ENCODE measurements at regions not wholly inside any gene's neighbourhood (a gene's known extent, or its start where the extent isn't known, plus 50 kb on each side); places are given as distances from the start of the nearest gene placed in this dataset.

- POLR2A ChIA-PET: no interaction called here
- no peak overlapping the region for H3K9ac ChIP-seq (ENCODE audit: control insufficient read depth, insufficient read depth, low read length)
- in situ Hi-C loops (cut with MboI): no loop called here
- H2AFZ ChIP-seq (ENCODE audit: control insufficient read depth, low read depth, low read length): no peak overlapping the region
- FAIRE-seq: no peak
- ATAC-seq: peak; percentile 46; the same call in 2 of the 3 replicates
- RAD21 ChIA-PET (ENCODE audit: unreplicated experiment): no interaction called here
- no peaks in the 10 kb centered on the region for H4K20me1 ChIP-seq (ENCODE audit: control insufficient read depth, insufficient read depth)
- TF ChIP-seq ZNF274 (IDR thresholded peaks at IDR 0.05; ENCODE audit: insufficient read depth, insufficient read length) (no peak), PRDM15 (CRISPR knock-in tag; IDR thresholded peaks at IDR 0.05) (no peak), NBN (IDR thresholded peaks at IDR 0.05) (no peak), MXI1 (IDR thresholded peaks at IDR 0.05; ENCODE audit: low read depth, low read length) (no peak), RELA (IDR thresholded peaks at IDR 0.05; ENCODE audit: borderline replicate concordance, partially characterized antibody) (no peak), HDGF (IDR thresholded peaks at IDR 0.05) (no peak), SMARCA5 (IDR thresholded peaks at IDR 0.05) (no peak), STAT1 (conservative IDR thresholded peaks at IDR 0.05) (no peak)
- TF ChIP-seq, protein P1, sequence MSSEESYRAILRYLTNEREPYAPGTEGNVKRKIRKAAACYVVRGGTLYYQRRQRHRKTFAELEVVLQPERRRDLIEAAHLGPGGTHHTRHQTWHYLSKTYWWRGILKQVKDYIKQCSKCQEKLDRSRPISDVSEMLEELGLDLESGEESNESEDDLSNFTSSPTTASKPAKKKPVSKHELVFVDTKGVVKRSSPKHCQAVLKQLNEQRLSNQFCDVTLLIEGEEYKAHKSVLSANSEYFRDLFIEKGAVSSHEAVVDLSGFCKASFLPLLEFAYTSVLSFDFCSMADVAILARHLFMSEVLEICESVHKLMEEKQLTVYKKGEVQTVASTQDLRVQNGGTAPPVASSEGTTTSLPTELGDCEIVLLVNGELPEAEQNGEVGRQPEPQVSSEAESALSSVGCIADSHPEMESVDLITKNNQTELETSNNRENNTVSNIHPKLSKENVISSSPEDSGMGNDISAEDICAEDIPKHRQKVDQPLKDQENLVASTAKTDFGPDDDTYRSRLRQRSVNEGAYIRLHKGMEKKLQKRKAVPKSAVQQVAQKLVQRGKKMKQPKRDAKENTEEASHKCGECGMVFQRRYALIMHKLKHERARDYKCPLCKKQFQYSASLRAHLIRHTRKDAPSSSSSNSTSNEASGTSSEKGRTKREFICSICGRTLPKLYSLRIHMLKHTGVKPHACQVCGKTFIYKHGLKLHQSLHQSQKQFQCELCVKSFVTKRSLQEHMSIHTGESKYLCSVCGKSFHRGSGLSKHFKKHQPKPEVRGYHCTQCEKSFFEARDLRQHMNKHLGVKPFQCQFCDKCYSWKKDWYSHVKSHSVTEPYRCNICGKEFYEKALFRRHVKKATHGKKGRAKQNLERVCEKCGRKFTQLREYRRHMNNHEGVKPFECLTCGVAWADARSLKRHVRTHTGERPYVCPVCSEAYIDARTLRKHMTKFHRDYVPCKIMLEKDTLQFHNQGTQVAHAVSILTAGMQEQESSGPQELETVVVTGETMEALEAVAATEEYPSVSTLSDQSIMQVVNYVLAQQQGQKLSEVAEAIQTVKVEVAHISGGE (CRISPR knock-in tag; IDR thresholded peaks at IDR 0.05): no peak
- TF ChIP-seq, protein P2, sequence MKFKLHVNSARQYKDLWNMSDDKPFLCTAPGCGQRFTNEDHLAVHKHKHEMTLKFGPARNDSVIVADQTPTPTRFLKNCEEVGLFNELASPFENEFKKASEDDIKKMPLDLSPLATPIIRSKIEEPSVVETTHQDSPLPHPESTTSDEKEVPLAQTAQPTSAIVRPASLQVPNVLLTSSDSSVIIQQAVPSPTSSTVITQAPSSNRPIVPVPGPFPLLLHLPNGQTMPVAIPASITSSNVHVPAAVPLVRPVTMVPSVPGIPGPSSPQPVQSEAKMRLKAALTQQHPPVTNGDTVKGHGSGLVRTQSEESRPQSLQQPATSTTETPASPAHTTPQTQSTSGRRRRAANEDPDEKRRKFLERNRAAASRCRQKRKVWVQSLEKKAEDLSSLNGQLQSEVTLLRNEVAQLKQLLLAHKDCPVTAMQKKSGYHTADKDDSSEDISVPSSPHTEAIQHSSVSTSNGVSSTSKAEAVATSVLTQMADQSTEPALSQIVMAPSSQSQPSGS (IDR thresholded peaks at IDR 0.05; ENCODE audit: low read length): no peak
- SMC1A ChIA-PET (ENCODE audit: uncharacterized antibody, unreplicated experiment): no interaction called here
- 0% methylated on average over 1 of the region's 1 CpG for WGBS (ENCODE audit: insufficient coverage, insufficient replicate concordance, low lambda C conversion rate, missing lambda C conversion rate)
- CTCF ChIA-PET: interaction anchor here (0.8 to 1.5 kb wide), 2 partner anchors 56 to 197 kb away, joined by 3 read pairs; no protein-coding TSS in a partner anchor
- no peaks in the 10 kb centered on the region for H3K4me1 ChIP-seq (ENCODE audit: control insufficient read depth, insufficient read depth, low read length)
- no peak overlapping the region for H3K27ac ChIP-seq (ENCODE audit: control insufficient read depth, insufficient read depth)
- H3K79me2 ChIP-seq (ENCODE audit: control insufficient read depth, insufficient read depth, low read length): no peaks in the 10 kb centered on the region
- DNase-seq (ENCODE audit: low read depth, low spot score): no peak
- H3K36me3 ChIP-seq (ENCODE audit: control insufficient read depth in 2 of 2, insufficient read depth in 2 of 2, low read length in 1 of 2): no peaks in the 10 kb centered on the region
- intact Hi-C loops (cut with micrococcal nuclease; ENCODE audit: unreplicated experiment): no loop called here
- no peaks in the 10 kb centered on the region for H3K27me3 ChIP-seq (replicated peaks in 1 of 2; ENCODE audit: control insufficient read depth in 2 of 2, insufficient read depth in 2 of 2, low read length in 1 of 2)
- BruUV-seq (replicated peaks): no TSS peak
- no peak overlapping the region for H3K4me3 ChIP-seq
- no peak overlapping the region for H3K4me2 ChIP-seq (ENCODE audit: control insufficient read depth, insufficient read depth)
- no peaks in the 10 kb centered on the region for H3K9me3 ChIP-seq (replicated peaks; ENCODE audit: control insufficient read depth, insufficient read depth, low read length)
Observed at GRCh38 chr4:27888505-27888904, 1027.9 kb downstream of the STIM2 start.

Measured in GM12878 (cell line).